Breast epithelium (tissue), 3 donors: ENCODE measurements at regions not wholly inside any gene's neighbourhood (a gene's known extent, or its start where the extent isn't known, plus 50 kb on each side); places are given as distances from the start of the nearest gene placed in this dataset.
"Not testable (repeated sequence)": the region's sequence is repeated elsewhere in the genome, so short reads cannot be mapped to it uniquely, and the experiment has no call there.

Experiments used
- CTCF ChIP-seq, 3 donors: fragments of 450-650 bp; IDR thresholded peaks; one replicate each; pipeline ENCODE4 v1.5.1; 2016 to 2017; ENCODE audit warnings: antibody characterized with exemption in 3 of 3, mild to moderate bottlenecking in 3 of 3, moderate library complexity in 3 of 3
- POLR2A ChIP-seq: fragments of 450-650 bp; IDR thresholded peaks from one replicate; pipeline ENCODE4 v1.6.1; 2016; ENCODE audit warnings: antibody characterized with exemption, mild to moderate bottlenecking, moderate library complexity
- POLR2AphosphoS5 ChIP-seq, 3 donors: sonication (generic); formaldehyde crosslinking; IDR thresholded peaks; one replicate each; pipeline ENCODE4 v1.6.1; 2017; ENCODE audit warnings: antibody characterized with exemption in 3 of 3

- TF ChIP-seq CTCF (IDR thresholded peaks at IDR 0.05); POLR2A; POLR2AphosphoS5 (IDR thresholded peaks at IDR 0.05): not testable (repeated sequence)
Measured at GRCh38 chr9:66698066-66698455, 202.5 kb upstream of the ZNF658 start.
